GM10248 (cell line): ENCODE measurements at regions not wholly inside any gene's neighbourhood (a gene's known extent, or its start where the extent isn't known, plus 50 kb on each side); places are given as distances from the start of the nearest gene placed in this dataset.
"Not testable (repeated sequence)": the region's sequence is repeated elsewhere in the genome, so short reads cannot be mapped to it uniquely, and the experiment has no call there.

Source experiments
- CTCF ChIA-PET: fragments of 300-600 bp; sonication (Branson Sonifier 250); formaldehyde crosslinking; extraction: SDS; loops from one replicate; lab custom pipeline; 2021; ENCODE audit warnings: antibody characterized with exemption; lab: Yijun Ruan, JAX
- POLR2A ChIA-PET: fragments of 350-650 bp; sonication (Branson Sonifier 250); formaldehyde crosslinking; extraction: SDS; loops from one replicate; lab custom pipeline; 2020; ENCODE audit warnings: antibody characterized with exemption; lab: Yijun Ruan, JAX
- DNase-seq: peaks from one replicate; pipeline ENCODE4 v3.0.0; 2012; ENCODE audit errors: extremely low spot score
- CTCF ChIP-seq: IDR thresholded peaks from 2 replicates; pipeline ENCODE4 v1.5.1; 2012; ENCODE audit warnings: mild to moderate bottlenecking, low read depth; ENCODE audit errors: extremely low read depth, missing control alignments, control extremely low read depth

- TF ChIP-seq CTCF = no peak
- DNase-seq = no peak
- POLR2A ChIA-PET = no interaction called here
- CTCF ChIA-PET = no interaction called here
Observed at GRCh38 chr14:82655770-82656169, 1122.1 kb upstream of the SEL1L start.

- ChIA-PET CTCF (no interaction called here), POLR2A (no interaction called here)
- TF ChIP-seq CTCF = no peak
- no peak for DNase-seq
Observed at GRCh38 chr14:82657186-82657675, 1123.6 kb upstream of the SEL1L start.

GRCh38 chr14:82661258-82661657 lies 1127.6 kb upstream of the SEL1L start:
- DNase-seq = no peak
- ChIA-PET CTCF (no interaction called here), POLR2A (no interaction called here)
- TF ChIP-seq CTCF = no peak

GRCh38 chr14:82667006-82667405 lies 1133.4 kb upstream of the SEL1L start:
- no peak for DNase-seq
- ChIA-PET CTCF (no interaction called here), POLR2A (no interaction called here)
- TF ChIP-seq CTCF = no peak

- POLR2A ChIA-PET = no interaction called here
- DNase-seq = no peak
Observed at GRCh38 chr14:82667501-82667900, 1133.8 kb upstream of the SEL1L start.

GRCh38 chr14:82676403-82676802 lies 1142.8 kb upstream of the SEL1L start:
- CTCF ChIA-PET = no interaction called here
- TF ChIP-seq CTCF = no peak
- POLR2A ChIA-PET = no interaction called here
- DNase-seq = no peak

More at GRCh38 chr14:82667501-82667900, 1133.8 kb upstream of the SEL1L start:
- no peak for TF ChIP-seq CTCF
- CTCF ChIA-PET = no interaction called here

GRCh38 chr14:82689948-82690347 lies 1156.3 kb upstream of the SEL1L start:
- TF ChIP-seq CTCF = no peak
- DNase-seq = no peak
- ChIA-PET POLR2A (no interaction called here), CTCF (no interaction called here)

GRCh38 chr14:82691191-82691590 lies 1157.5 kb upstream of the SEL1L start:
- DNase-seq, CTCF ChIA-PET, POLR2A ChIA-PET: not testable (repeated sequence)
